Fibroblast of villous mesenchyme (primary cell): ENCODE measurements at regions not wholly inside any gene's neighbourhood (a gene's known extent, or its start where the extent isn't known, plus 50 kb on each side); places are given as distances from the start of the nearest gene placed in this dataset.
"Not testable (repeated sequence)": the region's sequence is repeated elsewhere in the genome, so short reads cannot be mapped to it uniquely, and the experiment has no call there.

ENCODE experiments used
- DNase-seq: peaks from one replicate; pipeline ENCODE4 v3.0.0-alpha.2; 2010; ENCODE audit warnings: low read depth
- H3K4me3 ChIP-seq: 2 replicates; pipeline ENCODE4 v1.5.1; 2011; ENCODE audit warnings: low read depth, mild to moderate bottlenecking, low read length
- TF ChIP-seq, protein P1 (sequence below): IDR thresholded peaks from 2 replicates; pipeline ENCODE4 v1.5.1; 2012; ENCODE audit warnings: low read depth, mild to moderate bottlenecking, low read length; ENCODE audit not compliant: insufficient read depth

- DNase-seq: no peak
- H3K4me3 ChIP-seq: no peak overlapping the region
- TF ChIP-seq, protein P1, sequence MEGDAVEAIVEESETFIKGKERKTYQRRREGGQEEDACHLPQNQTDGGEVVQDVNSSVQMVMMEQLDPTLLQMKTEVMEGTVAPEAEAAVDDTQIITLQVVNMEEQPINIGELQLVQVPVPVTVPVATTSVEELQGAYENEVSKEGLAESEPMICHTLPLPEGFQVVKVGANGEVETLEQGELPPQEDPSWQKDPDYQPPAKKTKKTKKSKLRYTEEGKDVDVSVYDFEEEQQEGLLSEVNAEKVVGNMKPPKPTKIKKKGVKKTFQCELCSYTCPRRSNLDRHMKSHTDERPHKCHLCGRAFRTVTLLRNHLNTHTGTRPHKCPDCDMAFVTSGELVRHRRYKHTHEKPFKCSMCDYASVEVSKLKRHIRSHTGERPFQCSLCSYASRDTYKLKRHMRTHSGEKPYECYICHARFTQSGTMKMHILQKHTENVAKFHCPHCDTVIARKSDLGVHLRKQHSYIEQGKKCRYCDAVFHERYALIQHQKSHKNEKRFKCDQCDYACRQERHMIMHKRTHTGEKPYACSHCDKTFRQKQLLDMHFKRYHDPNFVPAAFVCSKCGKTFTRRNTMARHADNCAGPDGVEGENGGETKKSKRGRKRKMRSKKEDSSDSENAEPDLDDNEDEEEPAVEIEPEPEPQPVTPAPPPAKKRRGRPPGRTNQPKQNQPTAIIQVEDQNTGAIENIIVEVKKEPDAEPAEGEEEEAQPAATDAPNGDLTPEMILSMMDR: no peak
Observed at GRCh38 chr7:69108097-69108496, 490.2 kb upstream of the AUTS2 start.

DNA sequence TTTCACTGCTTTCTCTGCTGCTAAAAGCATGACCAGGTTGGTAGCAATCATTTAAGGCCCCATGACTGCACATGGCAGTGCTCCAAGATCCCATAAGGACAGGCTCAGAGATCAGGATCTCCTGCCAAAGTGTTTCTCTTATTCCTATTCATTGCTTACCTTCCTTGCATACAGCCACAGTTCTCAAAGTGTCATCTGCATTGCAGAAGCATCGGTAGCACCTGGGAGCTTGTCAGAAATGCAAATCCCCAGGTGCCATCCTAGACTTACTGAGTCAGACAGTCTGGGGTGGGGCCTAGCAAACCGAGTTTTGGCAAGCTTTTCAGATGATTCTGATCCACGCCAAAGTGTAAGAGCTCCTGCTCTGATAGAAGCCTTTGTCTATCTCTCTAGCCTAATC, 489.0 kb upstream of the AUTS2 start:
- no peak overlapping the region for H3K4me3 ChIP-seq
- DNase-seq: no peak
- TF ChIP-seq, protein P1: no peak

GRCh38 chr7:69109879-69110278, 488.4 kb upstream of the AUTS2 start:
- no peak overlapping the region for H3K4me3 ChIP-seq
- TF ChIP-seq, protein P1: no peak
- DNase-seq: no peak

DNA sequence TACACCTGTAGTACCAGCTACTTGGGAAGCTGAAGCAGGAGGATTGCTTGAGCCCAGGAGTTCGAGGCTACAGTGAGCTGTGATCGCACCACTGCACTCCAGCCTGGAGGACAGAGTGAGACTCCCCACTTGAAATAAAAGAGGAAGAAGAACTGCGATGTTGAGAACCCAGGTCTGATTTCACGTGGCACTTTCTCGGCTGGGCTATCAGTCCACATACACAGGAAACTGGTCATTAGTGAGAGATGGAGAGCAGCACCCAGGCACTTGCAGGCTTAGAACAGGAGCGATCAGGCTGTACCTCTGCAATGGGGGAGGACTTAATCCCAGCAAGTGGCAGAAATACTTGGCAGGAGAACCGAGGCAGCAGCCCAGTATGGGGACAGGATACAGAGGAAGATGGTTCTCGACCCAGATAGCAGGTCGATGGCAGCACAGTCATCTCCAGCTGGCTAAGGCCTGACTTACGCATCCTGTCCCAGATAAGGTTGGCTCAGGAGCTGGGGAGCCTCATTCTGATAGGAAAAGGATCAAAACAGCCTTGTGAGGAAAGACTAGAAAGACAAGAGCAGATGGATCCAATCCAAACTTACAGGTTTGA, 487.7 kb upstream of the AUTS2 start:
- no peak for DNase-seq
- TF ChIP-seq, protein P1: no peak
- H3K4me3 ChIP-seq: no peak overlapping the region

DNA sequence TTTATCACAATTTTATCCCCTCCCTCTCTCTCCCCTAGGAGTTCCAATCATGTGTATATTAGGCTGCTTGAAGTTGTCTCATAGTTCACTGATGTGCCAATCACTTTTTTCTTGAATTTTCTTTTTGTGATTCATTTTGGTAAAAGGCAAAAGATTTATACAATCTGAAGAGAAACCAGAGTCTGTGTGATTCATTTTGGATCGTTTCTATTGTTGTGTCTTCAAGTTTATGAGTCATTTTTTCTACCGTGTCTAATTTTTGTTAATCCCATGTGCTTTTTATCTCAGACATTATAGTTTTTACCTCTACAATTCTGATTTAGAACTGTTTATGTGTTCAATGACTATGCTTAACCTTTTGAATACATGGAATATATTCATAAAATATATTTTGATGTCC, 483.9 kb upstream of the AUTS2 start:
- H3K4me3 ChIP-seq: no peak overlapping the region
- TF ChIP-seq, protein P1: no peak
- no peak for DNase-seq

- no peak overlapping the region for H3K4me3 ChIP-seq
- TF ChIP-seq, protein P1: no peak
- DNase-seq: no peak
Observed at GRCh38 chr7:69115788-69116187, 482.5 kb upstream of the AUTS2 start.

DNA sequence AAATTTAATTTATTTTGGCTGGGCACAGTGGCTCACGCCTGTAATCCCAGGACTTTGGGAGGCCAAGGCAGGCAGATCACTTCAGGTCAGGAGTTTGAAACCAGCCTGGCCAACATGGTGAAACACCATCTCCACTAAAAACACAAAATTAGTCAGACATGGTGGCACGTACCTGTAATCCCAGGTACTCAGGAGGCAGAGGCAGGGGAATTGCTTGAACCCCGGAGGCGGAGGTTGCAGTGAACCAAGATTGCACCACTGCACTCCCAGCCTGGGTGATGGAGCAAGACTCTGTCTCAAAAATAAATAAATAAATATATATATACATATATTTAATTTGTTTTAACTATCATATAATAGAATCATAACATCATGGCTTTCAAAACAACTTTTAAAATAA, 482.1 kb upstream of the AUTS2 start:
- H3K4me3 ChIP-seq, DNase-seq: not testable (repeated sequence)
